Astrocyte (in vitro differentiated cells and primary cell): ENCODE measurements at regions not wholly inside any gene's neighbourhood (a gene's known extent, or its start where the extent isn't known, plus 50 kb on each side); places are given as distances from the start of the nearest gene placed in this dataset.

ENCODE experiments used
- DNase-seq: peaks from one replicate; pipeline ENCODE4 v3.0.0-alpha.2; 2010; ENCODE audit warnings: low read depth
- FAIRE-seq: peaks from 2 replicates; lab custom pipeline; 2011; peaks lifted over from hg19 to GRCh38; lab: Jason Lieb, UNC
- H2AFZ ChIP-seq: 2 replicates; pipeline ENCODE4 v1.6.0; 2012; ENCODE audit warnings: low read depth, low read length, inconsistent platforms
- H3K27ac ChIP-seq: 2 replicates; pipeline ENCODE4 v1.5.1; 2011; ENCODE audit warnings: low read depth, low read length, inconsistent platforms
- H3K27me3 ChIP-seq: 2 replicates; pipeline ENCODE4 v1.6.0; 2011; ENCODE audit warnings: low read length, inconsistent platforms; ENCODE audit not compliant: insufficient read depth
- H3K36me3 ChIP-seq: 2 replicates; pipeline ENCODE4 v1.5.1; 2011; ENCODE audit warnings: low read length, inconsistent platforms; ENCODE audit not compliant: insufficient read depth
- H3K4me1 ChIP-seq: 2 replicates; pipeline ENCODE4 v1.5.1; 2011; ENCODE audit warnings: low read length, inconsistent platforms; ENCODE audit not compliant: insufficient read depth
- H3K4me2 ChIP-seq: 2 replicates; pipeline ENCODE4 v1.6.0; 2012; ENCODE audit warnings: low read length, inconsistent platforms
- H3K4me3 ChIP-seq: 2 replicates; pipeline ENCODE4 v1.5.1; 2011; ENCODE audit warnings: low read depth, mild to moderate bottlenecking, low read length, inconsistent platforms; ENCODE audit not compliant: insufficient read depth
- H3K79me2 ChIP-seq: 2 replicates; pipeline ENCODE4 v1.6.0; 2012; ENCODE audit warnings: mild to moderate bottlenecking, low read length, inconsistent platforms; ENCODE audit not compliant: insufficient read depth
- H3K9ac ChIP-seq: 2 replicates; pipeline ENCODE4 v1.6.0; 2012; ENCODE audit warnings: mild to moderate bottlenecking, low read length, inconsistent platforms
- H3K9me3 ChIP-seq: 2 replicates; pipeline ENCODE4 v1.5.1; 2012; ENCODE audit warnings: low read depth, mild to moderate bottlenecking, low read length, inconsistent platforms; ENCODE audit not compliant: insufficient read depth
- H4K20me1 ChIP-seq: 2 replicates; pipeline ENCODE4 v1.6.0; 2012; ENCODE audit warnings: low read length, inconsistent platforms; ENCODE audit not compliant: insufficient read depth
- H3K27ac Mint-ChIP-seq: one replicate; pipeline ENCODE4 v1.8.0; 2021; ENCODE audit warnings: mild to moderate bottlenecking, mixed read lengths; ENCODE audit not compliant: unreplicated experiment
- H3K27me3 Mint-ChIP-seq: one replicate; pipeline ENCODE4 v1.8.0; 2021; ENCODE audit warnings: low read depth, mixed read lengths; ENCODE audit not compliant: unreplicated experiment
- H3K36me3 Mint-ChIP-seq: one replicate; pipeline ENCODE4 v1.8.0; 2021; ENCODE audit warnings: low read depth, mixed read lengths; ENCODE audit not compliant: unreplicated experiment
- H3K4me1 Mint-ChIP-seq: one replicate; pipeline ENCODE4 v1.8.0; 2021; ENCODE audit warnings: low read depth, mixed read lengths; ENCODE audit not compliant: unreplicated experiment
- H3K4me3 Mint-ChIP-seq: one replicate; pipeline ENCODE4 v1.8.0; 2021; ENCODE audit warnings: mild to moderate bottlenecking, moderate library complexity, mixed read lengths; ENCODE audit not compliant: unreplicated experiment
- H3K9me3 Mint-ChIP-seq: one replicate; pipeline ENCODE4 v1.8.0; 2021; ENCODE audit warnings: mild to moderate bottlenecking, mixed read lengths; ENCODE audit not compliant: unreplicated experiment
- CTCF ChIP-seq: IDR thresholded peaks from 2 replicates; pipeline ENCODE4 v1.5.1; 2011; ENCODE audit warnings: low read depth, mild to moderate bottlenecking, inconsistent platforms, low read length, moderate library complexity; ENCODE audit not compliant: insufficient read depth
- EZH2 ChIP-seq: IDR thresholded peaks from 2 replicates; pipeline ENCODE4 v1.6.1; 2012; ENCODE audit warnings: mild to moderate bottlenecking, low read length, inconsistent platforms; ENCODE audit not compliant: insufficient read depth

DNA sequence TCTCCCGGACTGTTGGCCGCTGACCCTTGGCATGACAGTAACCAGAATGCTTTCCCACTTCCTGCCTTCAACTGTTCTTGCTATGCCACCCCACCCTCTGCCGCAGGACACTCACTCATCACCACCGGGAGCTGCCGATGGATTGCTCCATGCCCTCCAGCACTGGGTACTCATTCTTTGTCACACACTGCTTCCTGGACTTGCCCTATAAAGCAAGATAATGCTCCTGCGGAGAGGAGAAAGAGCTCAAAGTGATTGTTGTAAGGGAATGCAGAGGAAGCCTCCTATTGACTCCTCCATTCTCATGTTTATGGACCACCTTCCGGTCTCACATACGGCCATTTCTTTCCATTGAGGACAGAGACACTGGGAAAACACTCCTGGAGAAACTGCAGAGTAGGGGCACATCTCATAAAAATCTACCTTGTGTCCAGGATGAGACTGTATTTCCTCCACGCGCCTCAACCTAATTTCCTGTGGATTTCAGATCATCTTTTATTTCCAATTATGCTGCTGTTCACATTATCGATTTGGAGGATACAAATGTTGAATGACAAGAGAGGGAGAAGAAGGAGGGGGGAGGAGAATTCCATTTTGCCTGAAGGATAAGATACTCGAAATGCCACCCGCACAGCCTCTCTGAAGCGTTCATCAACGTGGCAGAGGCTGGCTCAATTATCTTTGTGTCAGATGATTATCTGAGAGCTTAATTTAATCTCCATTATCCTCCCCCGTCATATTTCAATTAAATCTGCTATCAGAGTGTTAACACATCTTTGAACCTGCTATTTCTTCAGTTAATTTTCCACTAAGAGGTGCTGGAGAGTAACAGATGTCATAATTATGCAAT, 486.1 kb upstream of the SALL1 start:
- FAIRE-seq (peak; percentile 23), DNase-seq (no peak)
- H3K9ac ChIP-seq, result no peak overlapping the region
- peaks cover 2% of the 10 kb centered on the region for H3K36me3 Mint-ChIP-seq
- no peak for TF ChIP-seq EZH2
- no peak for TF ChIP-seq CTCF
- peak overlapping the region; percentile 35 for H3K27ac Mint-ChIP-seq
- H3K4me1 Mint-ChIP-seq, result peaks cover 20% of the 10 kb centered on the region
- peaks cover 16% of the 10 kb centered on the region for H3K27me3 Mint-ChIP-seq
- no peaks in the 10 kb centered on the region for H3K4me1 ChIP-seq
- H3K9me3 ChIP-seq, result no peaks in the 10 kb centered on the region
- peak overlapping the region; percentile 67 for H3K4me2 ChIP-seq
- no peaks in the 10 kb centered on the region for H3K27me3 ChIP-seq
- no peaks in the 10 kb centered on the region for H3K36me3 ChIP-seq
- peaks cover 2% of the 10 kb centered on the region for H3K9me3 Mint-ChIP-seq
- no peak overlapping the region for H3K27ac ChIP-seq
- no peaks in the 10 kb centered on the region for H4K20me1 ChIP-seq
- H2AFZ ChIP-seq, result peak overlapping the region; percentile 41
- no peak overlapping the region for H3K4me3 Mint-ChIP-seq
- no peaks in the 10 kb centered on the region for H3K79me2 ChIP-seq
- no peak overlapping the region for H3K4me3 ChIP-seq

DNA sequence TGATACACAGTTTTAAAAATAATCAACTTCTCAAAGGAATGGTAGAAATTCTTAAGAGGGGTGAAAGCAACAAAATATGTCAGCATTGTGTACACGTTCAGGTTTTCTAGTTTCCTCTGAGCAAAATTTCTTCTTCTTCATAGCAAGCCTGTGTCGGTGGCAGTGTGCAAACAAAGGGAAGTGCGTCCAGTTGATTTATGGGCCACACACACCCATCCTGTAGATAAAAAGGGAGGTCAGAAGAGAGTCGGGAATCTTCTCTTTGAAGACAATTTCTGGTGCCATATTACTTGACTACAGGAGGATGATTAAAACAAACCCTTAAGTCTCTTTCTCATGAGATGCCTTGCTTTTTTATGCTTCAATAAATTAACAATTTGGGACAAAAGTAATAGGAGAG, 484.1 kb upstream of the SALL1 start:
- Mint-ChIP-seq H3K9me3 (peaks cover 2% of the 10 kb centered on the region), H3K4me3 (no peak overlapping the region), H3K36me3 (peaks cover 2% of the 10 kb centered on the region), H3K27ac (no peak overlapping the region), H3K27me3 (peaks cover 20% of the 10 kb centered on the region), H3K4me1 (peaks cover 6% of the 10 kb centered on the region)
- DNase-seq (no peak), FAIRE-seq (no peak)
- no peak overlapping the region for H3K4me2 ChIP-seq
- no peaks in the 10 kb centered on the region for H3K9me3 ChIP-seq
- no peak overlapping the region for H3K4me3 ChIP-seq
- H3K9ac ChIP-seq, result no peak overlapping the region
- no peak for TF ChIP-seq EZH2
- no peak for TF ChIP-seq CTCF
- no peaks in the 10 kb centered on the region for H3K4me1 ChIP-seq
- H2AFZ ChIP-seq, result no peak overlapping the region
- H3K36me3 ChIP-seq, result no peaks in the 10 kb centered on the region
- no peaks in the 10 kb centered on the region for H3K79me2 ChIP-seq
- H4K20me1 ChIP-seq, result no peaks in the 10 kb centered on the region
- H3K27me3 ChIP-seq, result no peaks in the 10 kb centered on the region
- H3K27ac ChIP-seq, result no peak overlapping the region

DNA sequence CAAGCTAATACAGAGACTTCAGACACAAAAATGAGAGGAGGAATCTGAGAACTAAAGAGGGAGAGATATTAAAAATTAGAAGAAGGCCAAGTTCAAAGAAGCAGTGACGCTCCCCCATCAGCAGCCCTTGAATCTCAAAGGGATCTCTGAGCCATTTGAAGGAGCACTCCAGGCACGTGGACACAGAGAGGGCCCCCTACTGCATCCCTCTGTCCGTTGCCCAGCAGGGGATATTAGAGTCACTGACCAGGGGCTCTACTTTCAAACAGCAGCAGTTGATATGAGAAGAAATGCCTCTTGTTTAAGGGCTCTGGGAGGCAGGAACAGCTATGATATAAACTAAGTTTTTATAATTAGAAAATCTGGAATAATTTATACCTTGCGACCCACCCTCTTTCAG, 479.0 kb upstream of the SALL1 start:
- H3K79me2 ChIP-seq, result no peaks in the 10 kb centered on the region
- no peak overlapping the region for H3K4me2 ChIP-seq
- no peak for FAIRE-seq
- H3K4me1 ChIP-seq, result no peaks in the 10 kb centered on the region
- peaks cover 2% of the 10 kb centered on the region for H3K4me1 Mint-ChIP-seq
- no peak overlapping the region for H2AFZ ChIP-seq
- H3K27me3 Mint-ChIP-seq, result peaks cover 5% of the 10 kb centered on the region
- no peak overlapping the region for H3K9ac ChIP-seq
- H3K4me3 ChIP-seq, result no peak overlapping the region
- peaks cover 5% of the 10 kb centered on the region for H3K9me3 Mint-ChIP-seq
- no peak overlapping the region for H3K27ac ChIP-seq
- no peaks in the 10 kb centered on the region for H3K27me3 ChIP-seq
- no peaks in the 10 kb centered on the region for H3K36me3 Mint-ChIP-seq
- H3K4me3 Mint-ChIP-seq, result no peak overlapping the region
- no peaks in the 10 kb centered on the region for H4K20me1 ChIP-seq
- no peak for TF ChIP-seq EZH2
- no peak for TF ChIP-seq CTCF
- no peaks in the 10 kb centered on the region for H3K9me3 ChIP-seq
- no peaks in the 10 kb centered on the region for H3K36me3 ChIP-seq
- no peak overlapping the region for H3K27ac Mint-ChIP-seq
- DNase-seq, result no peak
